T follicular helper cell (primary cell): ENCODE measurements at regions not wholly inside any gene's neighbourhood (a gene's known extent, or its start where the extent isn't known, plus 50 kb on each side); places are given as distances from the start of the nearest gene placed in this dataset.
"Not testable (repeated sequence)": the region's sequence is repeated elsewhere in the genome, so short reads cannot be mapped to it uniquely, and the experiment has no call there.

Experiments used
- DNase-seq: peaks from one replicate; pipeline ENCODE4 v3.0.0-alpha.2; 2020; ENCODE audit warnings: low read depth

- DNase-seq: no peak
Measured at GRCh38 chr5:89350684-89351083, 467.7 kb upstream of the MEF2C start.

GRCh38 chr5:89349246-89349980 lies 466.4 kb upstream of the MEF2C start:
- DNase-seq: no peak

- DNase-seq: no peak
Measured at GRCh38 chr5:89346573-89346972, 463.6 kb upstream of the MEF2C start.

GRCh38 chr5:89343666-89344065 lies 460.7 kb upstream of the MEF2C start:
- no peak for DNase-seq

DNA sequence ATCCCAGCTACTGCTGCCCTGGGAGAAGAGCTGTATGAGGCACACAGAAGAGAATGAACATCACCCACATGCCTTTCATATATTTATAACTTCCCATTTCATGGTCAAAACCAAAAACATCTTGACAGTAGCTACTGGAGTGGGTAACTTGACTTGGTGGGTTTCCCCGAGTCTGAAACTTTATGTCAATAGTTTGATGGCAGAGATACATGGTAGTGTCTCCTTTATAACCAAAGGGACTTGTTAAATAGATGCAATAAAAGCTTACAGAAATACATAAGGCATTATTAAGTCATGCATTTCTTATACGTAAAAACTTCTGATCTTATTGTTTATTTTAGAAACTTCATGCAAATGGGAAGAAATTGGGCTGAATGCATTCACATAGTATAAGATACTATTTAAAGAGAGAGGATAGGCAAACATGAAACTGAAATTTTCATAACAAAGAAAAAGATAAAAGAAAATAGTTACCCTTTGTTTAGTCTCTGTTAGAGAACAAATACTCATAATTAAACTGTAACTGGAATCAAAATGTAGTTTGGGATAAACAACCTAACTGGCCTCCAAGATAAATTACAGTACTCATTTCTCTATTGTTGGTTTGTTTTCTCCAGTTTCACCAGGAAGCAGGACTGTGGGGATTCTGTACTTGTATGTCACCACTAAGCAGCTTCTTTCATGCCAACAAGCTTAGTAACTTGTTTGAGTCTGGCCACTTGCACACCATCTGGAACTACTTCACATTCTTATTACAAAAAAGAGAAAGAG lies 459.3 kb upstream of the MEF2C start:
- no peak for DNase-seq

DNA sequence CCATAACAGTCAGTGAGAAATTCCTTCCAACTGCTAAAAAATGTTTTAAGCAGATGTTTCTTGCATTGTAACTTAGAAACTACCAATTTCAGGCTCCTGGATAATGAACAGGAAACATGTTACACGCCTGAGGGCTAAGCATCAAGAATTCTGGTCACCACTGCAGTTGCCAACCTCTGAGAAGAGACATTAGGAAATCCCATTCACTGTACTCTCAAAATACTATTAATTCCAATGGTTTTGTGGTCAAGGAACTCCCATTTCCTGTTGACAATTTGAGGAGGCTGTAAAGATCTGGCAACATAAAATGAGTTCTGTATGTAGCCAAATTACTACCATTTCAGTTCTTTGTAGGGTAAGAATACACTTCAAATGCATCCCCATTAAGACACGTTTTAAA lies 456.0 kb upstream of the MEF2C start:
- DNase-seq: no peak

DNA sequence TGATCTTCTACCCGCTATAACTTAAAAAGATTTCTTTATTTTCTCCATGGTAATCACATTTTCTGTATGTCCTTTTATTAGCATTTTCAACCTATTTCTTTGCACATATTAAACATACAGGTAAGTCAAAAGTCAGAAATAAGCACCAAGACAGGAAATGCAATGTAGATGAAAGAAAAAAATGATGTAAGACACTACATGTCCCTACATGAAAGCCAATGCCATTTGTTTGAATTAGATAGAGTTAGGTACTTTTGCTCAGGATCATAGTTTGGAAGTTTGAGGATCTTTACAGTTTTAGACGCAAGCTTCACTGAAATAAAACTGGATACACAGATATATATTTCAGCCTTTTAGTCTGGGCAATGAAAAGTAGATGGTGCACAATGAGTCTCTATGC lies 453.1 kb upstream of the MEF2C start:
- DNase-seq: no peak

GRCh38 chr5:89330140-89330539 lies 447.2 kb upstream of the MEF2C start:
- DNase-seq: no peak

DNA sequence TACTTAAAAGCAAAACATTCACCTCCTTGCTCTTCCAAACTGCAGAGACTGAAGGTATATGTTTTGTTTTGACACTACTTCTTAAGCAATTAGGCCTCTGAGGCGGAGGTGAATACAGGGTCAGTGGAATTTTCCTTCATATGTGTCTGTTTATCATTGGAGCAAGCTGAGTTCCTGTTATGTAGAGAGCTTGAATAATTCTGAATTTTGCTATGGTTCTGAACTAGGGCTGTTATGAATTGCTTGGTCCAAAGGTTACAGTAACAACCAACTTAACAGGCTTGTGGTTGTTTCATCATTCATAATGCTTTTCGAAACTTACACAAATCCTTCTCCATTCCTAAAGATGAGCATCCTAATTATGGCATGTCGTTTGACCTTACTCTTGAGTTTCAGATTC lies 444.6 kb upstream of the MEF2C start:
- DNase-seq: no peak

GRCh38 chr5:89324990-89325389 lies 442.0 kb upstream of the MEF2C start:
- DNase-seq: no peak

DNA sequence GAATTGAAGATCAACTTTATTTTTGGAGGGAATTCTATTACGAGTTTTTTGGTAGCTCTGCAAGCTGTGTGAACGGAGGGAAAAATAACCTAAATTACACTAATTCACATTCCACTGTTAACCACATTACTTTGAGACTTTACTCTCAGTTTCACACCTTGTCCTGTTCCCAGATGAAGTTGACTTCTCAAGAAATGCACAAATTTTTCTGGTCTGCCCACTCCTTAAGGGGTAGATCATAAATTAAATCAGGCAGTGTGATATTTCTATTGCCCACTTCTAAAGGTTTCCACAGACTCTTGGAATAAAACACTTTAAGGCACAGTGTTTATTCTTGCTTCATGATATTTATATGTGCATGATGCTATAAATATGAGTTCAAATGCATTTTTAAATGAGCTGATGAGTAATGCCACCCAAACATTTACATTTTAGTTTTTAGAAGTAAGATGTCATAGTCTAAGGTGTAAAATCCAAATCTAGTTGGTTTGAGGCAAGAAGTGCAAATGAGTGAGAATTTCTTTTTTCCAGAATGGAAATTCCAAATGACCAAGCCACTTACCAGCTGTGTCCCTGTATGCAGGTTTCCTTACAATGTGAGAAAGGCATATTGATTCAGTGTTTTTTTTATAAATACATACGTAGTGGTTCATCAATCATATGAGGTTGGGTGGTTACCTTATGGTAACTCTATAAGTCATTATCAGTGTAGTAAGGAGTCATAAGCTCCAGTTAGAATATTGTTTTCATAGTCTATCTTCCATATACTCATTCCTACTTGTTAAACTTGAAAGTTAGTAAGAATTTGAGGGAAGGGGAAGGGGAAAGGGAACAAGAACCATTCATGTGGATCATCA lies 437.7 kb upstream of the MEF2C start:
- no peak for DNase-seq

- DNase-seq: not testable (repeated sequence)
Measured at GRCh38 chr5:89317838-89318237, 434.9 kb upstream of the MEF2C start.

- DNase-seq: no peak
Measured at GRCh38 chr5:89315286-89316100, 432.5 kb upstream of the MEF2C start.

DNA sequence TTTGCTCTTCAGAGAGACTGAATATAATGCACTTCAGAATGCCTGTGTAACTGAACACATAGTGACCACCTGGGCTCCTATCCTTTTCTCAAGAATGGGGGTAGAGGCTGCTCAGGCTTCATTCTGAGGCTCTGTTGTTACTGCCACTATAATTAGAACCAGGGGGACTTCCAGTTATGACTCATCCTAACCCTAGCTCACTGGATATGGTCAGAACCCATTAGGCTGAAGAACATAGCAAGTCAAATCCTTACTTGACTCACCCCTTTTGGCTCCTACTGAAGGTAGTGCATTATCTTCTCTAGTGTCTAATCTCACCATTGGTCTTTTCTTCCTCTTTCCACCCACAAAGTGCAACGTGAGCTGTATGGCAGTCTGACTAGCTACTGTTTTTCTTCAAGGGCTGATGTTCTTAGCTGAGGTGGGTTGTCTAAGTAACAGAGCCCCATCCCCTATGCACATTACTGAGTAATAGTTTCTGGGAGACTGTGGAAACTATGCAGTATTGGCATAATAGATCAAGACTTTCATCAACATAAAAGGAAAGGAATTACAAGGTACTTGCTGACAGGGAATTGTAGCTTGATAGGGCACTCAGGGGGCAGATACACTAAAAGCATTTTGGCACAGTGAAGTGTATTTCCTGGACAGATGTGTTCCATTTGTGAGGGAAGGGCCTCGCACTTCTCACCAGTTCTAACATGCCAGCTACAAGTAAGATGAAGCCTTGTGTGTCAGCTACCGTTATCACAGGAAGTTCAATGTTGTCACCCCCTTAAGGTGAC lies 431.0 kb upstream of the MEF2C start:
- DNase-seq: no peak

GRCh38 chr5:89313044-89313443 lies 430.1 kb upstream of the MEF2C start:
- no peak for DNase-seq

DNA sequence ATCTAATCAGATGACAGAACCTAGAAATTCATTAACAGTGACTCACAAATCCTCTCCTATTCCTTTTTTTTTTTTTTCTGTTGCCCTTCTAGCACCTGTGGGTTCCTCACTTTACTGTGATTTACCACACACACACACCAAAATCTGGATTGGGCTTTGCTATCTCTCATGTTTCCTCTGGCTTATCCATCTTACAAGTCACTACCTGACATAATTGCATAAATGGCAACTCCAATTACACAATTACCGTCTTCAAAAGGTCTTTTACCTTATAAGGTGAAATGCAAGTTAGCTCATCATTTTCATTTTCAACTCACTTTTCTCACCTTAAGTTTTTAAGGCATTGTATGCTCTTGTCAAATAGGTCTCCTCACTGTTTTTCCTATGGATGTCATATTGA lies 426.3 kb upstream of the MEF2C start:
- no peak for DNase-seq

DNA sequence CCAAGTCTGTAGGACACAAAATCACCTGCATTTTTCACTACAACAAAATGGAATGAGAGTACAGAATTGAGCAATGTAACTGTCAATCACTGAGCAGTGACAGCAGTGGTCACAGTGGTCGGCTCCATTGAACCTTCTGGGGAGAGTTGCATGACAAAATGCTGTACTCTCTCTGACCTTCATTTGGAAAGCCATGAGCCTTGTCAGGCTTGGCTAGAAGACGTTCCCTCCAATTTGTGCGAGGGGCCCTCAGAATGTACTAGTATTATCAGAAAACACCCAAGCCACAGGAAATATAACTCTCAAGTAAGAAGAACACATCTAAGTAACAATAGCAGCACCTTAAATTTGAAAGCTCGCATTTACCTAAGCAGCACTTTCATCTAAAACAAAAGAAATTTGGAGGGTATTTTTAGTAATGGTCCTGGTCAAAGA lies 425.6 kb upstream of the MEF2C start:
- DNase-seq: no peak

DNA sequence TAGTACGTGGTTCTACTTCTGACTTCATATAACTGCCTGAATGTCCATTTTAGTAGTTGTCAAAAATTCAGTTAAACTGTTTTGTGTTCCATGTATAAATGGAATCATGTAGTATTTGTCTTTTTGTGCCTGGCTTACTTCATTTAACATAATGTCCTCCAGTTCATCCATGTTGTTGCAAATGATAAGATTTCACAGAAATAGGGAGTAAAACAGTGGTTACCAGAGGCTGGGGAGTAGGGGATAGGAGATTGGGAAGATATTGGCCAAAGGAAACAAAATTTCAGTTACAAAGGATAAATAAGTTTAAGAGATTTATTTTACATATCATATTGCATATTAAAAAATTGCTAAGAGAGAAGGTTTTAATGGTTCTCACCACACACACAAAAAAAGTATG lies 425.0 kb upstream of the MEF2C start:
- no peak for DNase-seq

GRCh38 chr5:89307141-89307540 lies 424.2 kb upstream of the MEF2C start:
- not testable (repeated sequence) for DNase-seq

- DNase-seq: no peak
Measured at GRCh38 chr5:89303033-89303480, 420.1 kb upstream of the MEF2C start.
